MCF 10A (cell line): ENCODE measurements at regions not wholly inside any gene's neighbourhood (a gene's known extent, or its start where the extent isn't known, plus 50 kb on each side); places are given as distances from the start of the nearest gene placed in this dataset.

ENCODE experiments used
- BruUV-seq: library from RNA; stranded (reverse); fragments of 400-500 nt; replicated peaks from 2 replicates; lab custom pipeline; 2021; lab: Mats Ljungman, UMichigan
- CTCF ChIA-PET: fragments of 300-600 bp; sonication (Branson Sonifier 250); formaldehyde crosslinking; extraction: SDS; loops from one replicate; lab custom pipeline; 2021; ENCODE audit warnings: antibody characterized with exemption, inconsistent platforms; lab: Yijun Ruan, JAX
- POLR2A ChIA-PET: fragments of 300-600, 350-650 bp; sonication (Branson Sonifier 250); formaldehyde crosslinking; extraction: SDS; loops from one replicate; lab custom pipeline; 2020; ENCODE audit warnings: antibody characterized with exemption, inconsistent platforms; lab: Yijun Ruan, JAX
- DNase-seq: peaks from one replicate; pipeline ENCODE4 v3.0.0-alpha.2; 2018; ENCODE audit not compliant: unreplicated experiment
- H3K27ac Mint-ChIP-seq: one replicate; pipeline ENCODE4 v1.8.0; 2022; ENCODE audit warnings: mild to moderate bottlenecking, low read depth, mixed read lengths; ENCODE audit not compliant: unreplicated experiment
- H3K27me3 Mint-ChIP-seq: one replicate; pipeline ENCODE4 v1.8.0; 2022; ENCODE audit warnings: mixed read lengths; ENCODE audit not compliant: insufficient read depth, unreplicated experiment
- H3K36me3 Mint-ChIP-seq: one replicate; pipeline ENCODE4 v1.8.0; 2022; ENCODE audit warnings: mild to moderate bottlenecking, moderate library complexity, mixed read lengths; ENCODE audit not compliant: insufficient read depth, unreplicated experiment
- H3K4me1 Mint-ChIP-seq: one replicate; pipeline ENCODE4 v1.8.0; 2022; ENCODE audit warnings: mixed read lengths; ENCODE audit not compliant: insufficient read depth, unreplicated experiment
- H3K4me3 Mint-ChIP-seq: one replicate; pipeline ENCODE4 v1.8.0; 2022; ENCODE audit warnings: mild to moderate bottlenecking, moderate library complexity, mixed read lengths; ENCODE audit not compliant: unreplicated experiment
- H3K9me3 Mint-ChIP-seq: one replicate; pipeline ENCODE4 v1.8.0; 2022; ENCODE audit warnings: mixed read lengths; ENCODE audit not compliant: unreplicated experiment
- intact Hi-C: fragments of 100-400 bp; cut with micrococcal nuclease; formaldehyde crosslinking; loops from 2 replicates; pipeline ENCODE4 v1.14.1; 2022
- TF ChIP-seq, protein P1 (sequence below): fragments of 200-600 bp; IDR thresholded peaks from one replicate; pipeline ENCODE4 v1.8.0; 2022; ENCODE audit warnings: antibody characterized with exemption, mild to moderate bottlenecking; ENCODE audit not compliant: unreplicated experiment

DNA sequence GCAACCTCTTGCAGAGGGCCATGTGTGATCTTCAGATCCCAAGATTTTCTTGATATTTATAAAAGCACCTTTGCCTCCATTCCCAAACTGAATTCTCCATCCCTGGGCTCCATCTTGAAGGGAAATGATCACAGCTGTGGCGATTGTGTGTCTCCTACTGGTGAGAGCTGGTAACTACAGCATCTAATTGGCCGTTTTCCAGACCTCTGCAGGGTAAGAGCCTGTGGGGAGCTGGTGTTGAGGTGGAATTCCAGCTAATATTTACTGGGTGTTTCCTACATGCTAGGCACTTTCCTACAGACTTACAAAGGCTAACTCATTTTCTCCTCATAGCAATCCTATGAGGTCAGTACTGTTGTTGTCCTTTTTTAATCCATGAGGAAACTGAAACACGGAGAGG, 59.2 kb upstream of the FNDC1 start:
- H3K4me1 Mint-ChIP-seq, result no peaks in the 10 kb centered on the region
- no peaks in the 10 kb centered on the region for H3K27me3 Mint-ChIP-seq
- intact Hi-C loops, result no loop called here
- H3K9me3 Mint-ChIP-seq, result no peaks in the 10 kb centered on the region
- BruUV-seq, result no TSS peak
- no peaks in the 10 kb centered on the region for H3K36me3 Mint-ChIP-seq
- ChIA-PET CTCF (interaction anchor here (0.6 to 3.7 kb wide), 16 partner anchors 16 to 1548 kb away, joined by 3 to 20 read pairs (median 4); partner anchors contain the start of gene TAGAP), POLR2A (interaction anchor here (0.7 kb wide), 1 partner anchor 110 kb away, joined by 3 read pairs; no protein-coding TSS in a partner anchor)
- TF ChIP-seq, protein P1, sequence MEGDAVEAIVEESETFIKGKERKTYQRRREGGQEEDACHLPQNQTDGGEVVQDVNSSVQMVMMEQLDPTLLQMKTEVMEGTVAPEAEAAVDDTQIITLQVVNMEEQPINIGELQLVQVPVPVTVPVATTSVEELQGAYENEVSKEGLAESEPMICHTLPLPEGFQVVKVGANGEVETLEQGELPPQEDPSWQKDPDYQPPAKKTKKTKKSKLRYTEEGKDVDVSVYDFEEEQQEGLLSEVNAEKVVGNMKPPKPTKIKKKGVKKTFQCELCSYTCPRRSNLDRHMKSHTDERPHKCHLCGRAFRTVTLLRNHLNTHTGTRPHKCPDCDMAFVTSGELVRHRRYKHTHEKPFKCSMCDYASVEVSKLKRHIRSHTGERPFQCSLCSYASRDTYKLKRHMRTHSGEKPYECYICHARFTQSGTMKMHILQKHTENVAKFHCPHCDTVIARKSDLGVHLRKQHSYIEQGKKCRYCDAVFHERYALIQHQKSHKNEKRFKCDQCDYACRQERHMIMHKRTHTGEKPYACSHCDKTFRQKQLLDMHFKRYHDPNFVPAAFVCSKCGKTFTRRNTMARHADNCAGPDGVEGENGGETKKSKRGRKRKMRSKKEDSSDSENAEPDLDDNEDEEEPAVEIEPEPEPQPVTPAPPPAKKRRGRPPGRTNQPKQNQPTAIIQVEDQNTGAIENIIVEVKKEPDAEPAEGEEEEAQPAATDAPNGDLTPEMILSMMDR, result peak; percentile 63
- DNase-seq, result peak; percentile 58
- no peak overlapping the region for H3K4me3 Mint-ChIP-seq
- no peak overlapping the region for H3K27ac Mint-ChIP-seq

DNA sequence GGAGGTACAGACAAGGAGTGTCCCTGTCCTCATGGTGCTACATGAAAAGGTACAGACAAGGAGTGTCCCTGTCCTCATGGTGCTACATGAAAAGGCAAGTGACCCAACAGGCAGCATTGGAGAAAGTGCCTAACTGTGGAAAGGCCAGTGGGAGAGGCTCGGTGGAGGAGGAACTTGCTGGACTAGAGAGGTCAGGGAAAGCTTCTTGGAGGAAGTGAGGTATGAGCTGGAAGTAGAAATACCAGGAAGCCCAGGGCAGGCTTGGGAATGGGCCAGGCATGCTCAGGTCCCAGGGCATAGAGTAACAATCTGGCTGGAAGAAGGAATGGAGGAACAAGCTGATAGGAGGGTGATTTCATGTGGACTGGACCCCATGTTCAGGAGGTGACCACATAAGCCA, 59.8 kb upstream of the FNDC1 start:
- Mint-ChIP-seq H3K4me1 (no peaks in the 10 kb centered on the region), H3K4me3 (no peak overlapping the region), H3K36me3 (no peaks in the 10 kb centered on the region), H3K27ac (no peak overlapping the region), H3K9me3 (no peaks in the 10 kb centered on the region), H3K27me3 (no peaks in the 10 kb centered on the region)
- BruUV-seq, result no TSS peak
- intact Hi-C loops, result loop anchor here (10.0 kb wide), 1 partner anchor 405 kb away; no protein-coding TSS in a partner anchor
- POLR2A ChIA-PET, result interaction anchor here (0.7 kb wide), 1 partner anchor 109 kb away, joined by 3 read pairs; no protein-coding TSS in a partner anchor
- no peak for DNase-seq
- TF ChIP-seq, protein P1, result no peak
- CTCF ChIA-PET, result interaction anchor here (0.6 to 3.7 kb wide), 16 partner anchors 11 to 1249 kb away, joined by 3 to 20 read pairs (median 3); no protein-coding TSS in a partner anchor

DNA sequence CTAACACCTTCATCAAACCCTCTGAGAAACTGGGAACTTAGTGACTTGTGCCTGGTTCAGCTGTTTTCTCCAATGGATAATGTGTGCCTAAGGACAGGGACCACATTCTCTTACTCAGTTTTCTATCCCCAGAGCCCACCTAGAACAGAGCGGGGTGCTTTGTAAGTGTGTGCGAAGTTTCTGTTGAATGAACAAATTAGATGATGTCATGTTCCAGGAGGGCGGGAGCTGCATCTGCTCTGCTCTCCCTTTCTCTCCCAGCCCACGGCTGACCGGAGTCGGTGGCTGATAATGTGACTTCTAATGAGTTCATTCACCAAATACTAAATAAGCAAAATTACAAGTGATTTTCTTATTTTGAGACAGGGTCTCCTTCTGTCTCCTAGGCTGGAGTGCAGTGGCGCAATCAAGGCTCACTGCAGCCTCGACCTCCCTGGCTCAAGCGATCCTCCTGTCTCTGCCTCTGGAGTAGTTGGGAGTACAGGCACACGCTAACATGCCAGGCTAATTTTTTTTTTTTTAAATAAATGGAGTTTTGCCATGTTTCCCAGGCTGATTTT, 60.7 kb upstream of the FNDC1 start:
- no peak overlapping the region for H3K4me3 Mint-ChIP-seq
- no peaks in the 10 kb centered on the region for H3K9me3 Mint-ChIP-seq
- ChIA-PET POLR2A (no interaction called here), CTCF (interaction anchor here (0.6 to 3.7 kb wide), 4 partner anchors 28 to 99 kb away, joined by 3 to 20 read pairs (median 5); no protein-coding TSS in a partner anchor)
- BruUV-seq, result no TSS peak
- TF ChIP-seq, protein P1, result no peak
- no peak overlapping the region for H3K27ac Mint-ChIP-seq
- DNase-seq, result no peak
- H3K36me3 Mint-ChIP-seq, result no peaks in the 10 kb centered on the region
- no peaks in the 10 kb centered on the region for H3K27me3 Mint-ChIP-seq
- intact Hi-C loops, result loop anchor here (10.0 kb wide), 1 partner anchor 404 kb away; no protein-coding TSS in a partner anchor
- peaks cover 6% of the 10 kb centered on the region for H3K4me1 Mint-ChIP-seq

DNA sequence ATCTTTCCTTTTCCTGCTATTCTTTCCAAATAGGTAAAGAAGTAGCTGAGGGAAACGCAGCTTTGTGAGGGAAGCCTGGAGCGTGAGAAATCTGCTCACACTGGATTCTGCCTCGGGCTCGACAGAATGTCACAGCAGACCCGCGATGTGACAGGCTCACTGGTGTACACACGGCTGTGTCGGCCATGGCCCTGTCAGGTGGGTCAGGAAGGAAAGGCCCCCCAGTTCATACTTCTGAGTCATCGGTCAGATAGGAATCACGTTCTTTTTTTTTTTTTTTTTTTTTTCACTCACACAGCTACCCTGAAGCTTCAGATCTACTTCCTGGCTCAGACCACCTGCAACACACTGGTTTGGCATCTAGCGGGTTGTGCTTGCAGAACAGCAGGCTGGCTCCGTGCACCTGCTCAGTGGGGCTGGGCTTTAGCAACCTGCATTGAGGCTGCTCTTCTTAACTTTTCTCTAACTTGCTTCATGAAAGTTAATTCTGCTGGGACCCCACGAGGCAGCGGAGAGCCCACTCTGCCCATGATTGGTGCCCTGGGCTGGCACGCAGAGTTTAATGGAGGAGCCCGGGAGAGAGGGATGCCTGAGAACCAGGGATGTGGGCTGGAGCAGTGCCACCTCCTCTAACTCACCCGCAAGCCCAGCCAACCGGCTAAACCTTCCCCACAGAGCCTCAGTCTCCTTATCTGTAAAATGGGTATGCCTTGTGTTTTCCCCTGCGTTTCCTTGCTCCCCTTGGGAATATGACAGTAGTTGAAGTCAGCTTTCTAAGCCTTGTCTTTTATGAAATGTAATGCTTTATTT, 61.5 kb upstream of the FNDC1 start:
- intact Hi-C loops, result loop anchor here (10.0 kb wide), 1 partner anchor 403 kb away; no protein-coding TSS in a partner anchor
- no peaks in the 10 kb centered on the region for H3K9me3 Mint-ChIP-seq
- no TSS peak for BruUV-seq
- DNase-seq, result no peak
- no peak overlapping the region for H3K4me3 Mint-ChIP-seq
- POLR2A ChIA-PET, result interaction anchor here (0.8 kb wide), 1 partner anchor 74 kb away, joined by 3 read pairs; no protein-coding TSS in a partner anchor
- no peaks in the 10 kb centered on the region for H3K36me3 Mint-ChIP-seq
- CTCF ChIA-PET, result interaction anchor here (0.6 to 5.8 kb wide), 7 partner anchors 9 to 99 kb away, joined by 3 to 73 read pairs (median 7); no protein-coding TSS in a partner anchor
- H3K4me1 Mint-ChIP-seq, result peaks cover 6% of the 10 kb centered on the region
- no peak overlapping the region for H3K27ac Mint-ChIP-seq
- TF ChIP-seq, protein P1, result no peak
- H3K27me3 Mint-ChIP-seq, result peaks cover 4% of the 10 kb centered on the region
